ENCODE measurements at regions not wholly inside any gene's neighbourhood (a gene's known extent, or its start where the extent isn't known, plus 50 kb on each side); places are given as distances from the start of the nearest gene placed in this dataset.
A peak's percentile ranks its signal among the peaks of the same experiment; 100 is the strongest.

DNA sequence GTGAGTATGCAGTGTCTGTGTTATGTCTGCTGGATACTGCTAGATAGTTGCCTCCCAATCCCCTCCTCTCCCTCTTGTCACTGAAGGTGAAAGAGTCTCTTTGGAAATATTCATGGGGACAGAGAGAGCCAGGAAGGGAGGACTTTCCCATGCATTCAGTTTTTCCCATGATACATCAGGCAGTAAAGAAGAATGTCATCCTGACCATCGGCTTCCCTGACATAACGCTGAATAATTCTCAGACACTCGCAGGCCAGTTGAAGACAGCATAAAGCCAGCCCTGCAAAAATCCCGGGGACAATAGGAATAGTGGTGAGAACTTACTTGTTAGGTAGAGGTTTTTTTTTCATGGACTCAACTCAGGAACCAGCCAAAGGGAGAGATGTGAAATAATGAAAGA lies 58.1 kb downstream of the KLF4 start:
- TF ChIP-seq CTCF (IDR thresholded peaks at IDR 0.05; ENCODE audit: insufficient read depth, low read length, missing control alignments) = no peak
- DNase-seq (ENCODE audit: low read depth, low spot score) = no peak
- no peak overlapping the region for H3K4me3 ChIP-seq (ENCODE audit: low read depth, low read length)
- CTCF ChIA-PET = interaction anchor here (1.1 kb wide), 1 partner anchor 9 kb away, joined by 4 read pairs; no protein-coding TSS in a partner anchor
- POLR2A ChIA-PET = no interaction called here

- POLR2A ChIA-PET = no interaction called here
- no peak overlapping the region for H3K4me3 ChIP-seq (ENCODE audit: low read depth, low read length)
- no peak for TF ChIP-seq CTCF (IDR thresholded peaks at IDR 0.05; ENCODE audit: insufficient read depth, low read length, missing control alignments)
- CTCF ChIA-PET = no interaction called here
- no peak for DNase-seq (ENCODE audit: low read depth, low spot score)
Measured at GRCh38 chr9:107430071-107430470, 59.5 kb downstream of the KLF4 start.

- no peak for DNase-seq (ENCODE audit: low read depth, low spot score)
- POLR2A ChIA-PET = no interaction called here
- TF ChIP-seq CTCF (IDR thresholded peaks at IDR 0.05; ENCODE audit: insufficient read depth, low read length, missing control alignments) = no peak
- H3K4me3 ChIP-seq (ENCODE audit: low read depth, low read length) = no peak overlapping the region
- CTCF ChIA-PET = interaction anchor here (0.8 to 5.1 kb wide), 12 partner anchors 9 to 1584 kb away, joined by 3 to 41 read pairs (median 4); no protein-coding TSS in a partner anchor
Measured at GRCh38 chr9:107426126-107426525, 63.4 kb downstream of the KLF4 start.

DNA sequence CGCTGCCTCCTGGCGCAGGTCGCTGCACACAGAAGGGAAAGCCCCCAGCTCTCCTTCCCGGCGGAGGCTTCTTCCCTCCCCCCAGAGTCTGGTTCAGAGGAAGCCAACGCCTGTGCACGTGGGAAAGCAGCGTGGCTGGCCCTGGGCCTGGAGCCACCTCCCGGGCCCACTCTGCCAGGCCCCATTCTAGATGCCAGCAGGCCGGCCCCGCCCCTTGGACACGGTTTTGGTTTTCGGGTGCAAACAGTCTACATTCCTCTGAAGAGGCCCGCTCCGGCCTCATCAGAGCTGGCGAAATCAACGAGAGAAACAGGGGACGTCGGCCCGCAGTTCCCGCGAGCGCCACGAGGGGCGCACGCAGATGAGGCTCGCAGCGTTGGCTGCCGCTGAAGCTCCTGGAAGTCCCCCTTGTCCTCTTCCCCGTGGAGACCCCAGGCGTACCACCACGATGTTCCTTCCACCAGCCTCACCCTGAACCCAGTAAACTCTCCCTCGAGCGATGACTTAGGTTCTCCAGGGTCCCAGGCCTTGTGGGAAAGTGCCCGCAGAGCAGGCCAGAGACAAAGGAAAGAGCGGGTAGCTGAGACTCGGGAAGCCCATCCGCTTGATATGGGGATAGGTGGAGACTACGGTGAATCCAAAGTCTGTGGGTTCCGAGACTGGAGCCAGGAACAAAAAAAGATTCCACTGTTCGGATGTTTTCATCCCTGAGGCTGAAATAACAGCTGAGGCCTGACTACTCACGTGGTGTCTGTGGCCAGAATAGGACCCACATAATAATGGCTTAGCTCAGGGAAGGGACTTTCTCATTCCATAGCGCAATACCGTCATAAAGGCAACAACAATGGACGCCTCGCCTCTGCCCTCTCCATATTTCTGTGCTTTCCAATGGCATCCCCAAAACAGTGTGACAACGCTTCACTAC lies 64.2 kb downstream of the KLF4 start:
- ChIA-PET POLR2A (no interaction called here), CTCF (interaction anchor here (0.8 to 5.1 kb wide), 24 partner anchors 8 to 1583 kb away, joined by 3 to 41 read pairs (median 3); no protein-coding TSS in a partner anchor)
- peak; percentile 92 for TF ChIP-seq CTCF (IDR thresholded peaks at IDR 0.05; ENCODE audit: insufficient read depth, low read length, missing control alignments)
- peak overlapping the region; percentile 27 for H3K4me3 ChIP-seq (ENCODE audit: low read depth, low read length)
- DNase-seq (ENCODE audit: low read depth, low spot score) = no peak

- no peak for TF ChIP-seq CTCF (IDR thresholded peaks at IDR 0.05; ENCODE audit: insufficient read depth, low read length, missing control alignments)
- ChIA-PET CTCF (interaction anchor here (1.2 to 5.1 kb wide), 12 partner anchors 9 to 1530 kb away, joined by 3 to 41 read pairs (median 4); no protein-coding TSS in a partner anchor), POLR2A (no interaction called here)
- H3K4me3 ChIP-seq (ENCODE audit: low read depth, low read length) = no peak overlapping the region
- no peak for DNase-seq (ENCODE audit: low read depth, low spot score)
Measured at GRCh38 chr9:107423540-107423939, 66.0 kb downstream of the KLF4 start.

Data from AG04449 (cell line).